ENCODE measurements at regions not wholly inside any gene's neighbourhood (a gene's known extent, or its start where the extent isn't known, plus 50 kb on each side); places are given as distances from the start of the nearest gene placed in this dataset.

GRCh38 chr2:234328444-234328990 is 168.4 kb downstream of the ARL4C start:
- Histone ChIP-seq H3K36me3 (ENCODE audit: control insufficient read depth in 1 of 2, insufficient read depth in 2 of 2, low read length in 2 of 2) (no peaks in the 10 kb centered on the region), H3K27ac (ENCODE audit: low read depth, low read length) (no peak overlapping the region), H3K9ac (ENCODE audit: low read length) (no peak overlapping the region), H3K79me2 (ENCODE audit: insufficient read depth, low read length) (no peaks in the 10 kb centered on the region), H2AFZ (ENCODE audit: low read depth, low read length, poor library complexity, severe bottlenecking) (no peak overlapping the region), H3K4me1 (ENCODE audit: control insufficient read depth in 1 of 2, insufficient read depth in 2 of 2, low read length in 2 of 2) (no peaks in the 10 kb centered on the region), H3K4me2 (ENCODE audit: low read length) (no peak overlapping the region), H3K9me2 (ENCODE audit: insufficient read depth) (no peaks in the 10 kb centered on the region), H3K4me3 (replicated peaks in 1 of 2; ENCODE audit: low read depth in 1 of 2, low read length in 2 of 2) (no peak overlapping the region), H3K27me3 (ENCODE audit: insufficient read depth, low read length) (no peaks in the 10 kb centered on the region), H3K9me3 (ENCODE audit: control insufficient read depth in 1 of 2, insufficient read depth in 1 of 2, low read depth in 1 of 2, low read length in 2 of 2) (no peaks in the 10 kb centered on the region), H4K20me1 (ENCODE audit: insufficient read depth) (no peaks in the 10 kb centered on the region)
- intact Hi-C loops (cut with micrococcal nuclease): no loop called here
- no peak for DNase-seq (ENCODE audit: low read depth, low spot score)
- ChIA-PET POLR2A (no interaction called here), RAD21 (ENCODE audit: low non-redundant PET in 1 of 2, low total read pairs in 2 of 2, uncharacterized antibody in 2 of 2, unreplicated experiment in 2 of 2) (no interaction called here), CTCF (no interaction called here)
- no TSS peak for BruUV-seq (replicated peaks)
- TF ChIP-seq CBX3 (IDR thresholded peaks at IDR 0.05; ENCODE audit: low read depth) (no peak), POLR2A (IDR thresholded peaks at IDR 0.05; ENCODE audit: borderline replicate concordance, extremely low read depth, insufficient read depth, insufficient read length) (no peak), EZH2phosphoT487 (IDR thresholded peaks at IDR 0.05; ENCODE audit: borderline replicate concordance) (no peak), CEBPB (IDR thresholded peaks at IDR 0.05; ENCODE audit: low read depth) (no peak), POLR2AphosphoS5 (IDR thresholded peaks at IDR 0.05; ENCODE audit: low read depth, low read length) (no peak)
- ATAC-seq: no peak

DNA sequence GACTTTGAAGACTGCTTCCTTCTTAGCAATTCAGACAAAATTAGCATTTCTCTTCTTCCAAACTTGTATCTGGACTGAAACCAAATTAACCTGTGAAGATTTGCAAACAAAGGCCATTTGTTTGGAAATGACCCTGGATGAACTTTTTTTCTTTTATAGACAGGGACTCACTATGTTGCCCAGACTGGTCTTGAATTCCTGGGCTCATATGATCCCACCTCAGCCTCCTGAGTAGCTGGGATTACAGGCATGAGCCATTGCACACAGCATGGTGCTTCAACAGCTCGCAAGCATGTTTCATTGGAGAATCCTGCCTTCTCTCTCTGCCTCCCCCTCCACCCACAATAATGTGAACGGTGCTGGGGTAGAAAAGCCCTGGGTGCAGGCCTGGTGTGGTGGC is 170.2 kb downstream of the ARL4C start:
- H3K36me3 ChIP-seq (ENCODE audit: control insufficient read depth in 1 of 2, insufficient read depth in 2 of 2, low read length in 2 of 2): no peaks in the 10 kb centered on the region

More for the DNA sequence above, 170.2 kb downstream of the ARL4C start:
- TF ChIP-seq POLR2AphosphoS5 (IDR thresholded peaks at IDR 0.05; ENCODE audit: low read depth, low read length) (no peak), FOSL1 (IDR thresholded peaks at IDR 0.05; ENCODE audit: low read depth) (no peak)
- BruUV-seq (replicated peaks): no TSS peak
- Histone ChIP-seq H3K79me2 (ENCODE audit: insufficient read depth, low read length) (no peaks in the 10 kb centered on the region), H3K4me3 (replicated peaks in 1 of 2; ENCODE audit: low read depth in 1 of 2, low read length in 2 of 2) (no peak overlapping the region), H3K4me2 (ENCODE audit: low read length) (no peak overlapping the region), H3K27ac (ENCODE audit: low read depth, low read length) (no peak overlapping the region), H4K20me1 (ENCODE audit: insufficient read depth) (no peaks in the 10 kb centered on the region), H3K27me3 (ENCODE audit: insufficient read depth, low read length) (no peaks in the 10 kb centered on the region), H3K9ac (ENCODE audit: low read length) (no peak overlapping the region), H2AFZ (ENCODE audit: low read depth, low read length, poor library complexity, severe bottlenecking) (no peak overlapping the region), H3K9me2 (ENCODE audit: insufficient read depth) (no peaks in the 10 kb centered on the region), H3K9me3 (ENCODE audit: control insufficient read depth in 1 of 2, insufficient read depth in 1 of 2, low read depth in 1 of 2, low read length in 2 of 2) (no peaks in the 10 kb centered on the region), H3K4me1 (ENCODE audit: control insufficient read depth in 1 of 2, insufficient read depth in 2 of 2, low read length in 2 of 2) (0 out of 4 replicates have a peak, but pooled peaks cover 0 to 2% of the 10 kb centered on the region in 2 experiments)
- no peak for DNase-seq (ENCODE audit: low read depth, low spot score)
- RAD21 ChIA-PET (ENCODE audit: low non-redundant PET in 1 of 2, low total read pairs in 2 of 2, uncharacterized antibody in 2 of 2, unreplicated experiment in 2 of 2): no interaction called here
- no peak for ATAC-seq
- POLR2A ChIA-PET: no interaction called here
- CTCF ChIA-PET: no interaction called here
- intact Hi-C loops (cut with micrococcal nuclease): no loop called here

All from HCT116 (cell line).